Effector CD8-positive, alpha-beta T cell (primary cell): ENCODE measurements at regions not wholly inside any gene's neighbourhood (a gene's known extent, or its start where the extent isn't known, plus 50 kb on each side); places are given as distances from the start of the nearest gene placed in this dataset.

Source experiments
- DNase-seq: peaks from one replicate; lab custom pipeline; 2025; lab: John Stamatoyannopoulos, UW

DNA sequence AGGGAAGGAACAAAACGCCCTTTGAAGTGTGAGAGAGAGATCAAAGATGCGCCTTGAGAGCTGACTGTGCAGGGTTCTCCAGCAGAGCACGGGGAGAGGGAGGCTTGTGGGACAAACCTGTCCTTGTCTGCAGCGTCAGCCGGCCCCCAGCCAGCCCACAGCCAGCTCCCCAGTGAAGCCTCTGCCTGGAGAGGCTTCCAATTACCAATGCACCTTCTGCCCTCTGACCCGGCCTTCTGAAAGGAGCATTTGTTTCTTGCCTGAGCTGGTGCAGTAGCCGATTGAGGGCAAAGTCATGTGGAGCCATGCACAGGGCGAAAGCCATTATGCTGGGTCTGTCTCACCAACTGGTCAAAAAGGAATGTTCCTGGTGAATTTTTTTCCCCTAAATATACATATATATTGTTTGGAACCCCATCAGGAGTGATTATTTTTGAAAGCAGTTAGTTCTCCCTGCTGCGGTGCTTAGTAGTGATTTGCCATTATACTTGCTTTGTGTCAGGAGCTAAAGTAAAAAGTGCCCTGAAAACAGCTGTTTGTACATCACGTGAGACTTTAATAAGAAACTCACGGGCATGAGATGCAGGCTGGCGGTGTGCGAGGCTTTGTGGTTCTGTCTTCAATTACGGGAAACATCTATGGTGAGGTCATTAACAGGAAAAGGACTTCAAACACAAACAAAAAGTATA, 268.6 kb downstream of the KLF6 start:
- DNase-seq: no peak

DNA sequence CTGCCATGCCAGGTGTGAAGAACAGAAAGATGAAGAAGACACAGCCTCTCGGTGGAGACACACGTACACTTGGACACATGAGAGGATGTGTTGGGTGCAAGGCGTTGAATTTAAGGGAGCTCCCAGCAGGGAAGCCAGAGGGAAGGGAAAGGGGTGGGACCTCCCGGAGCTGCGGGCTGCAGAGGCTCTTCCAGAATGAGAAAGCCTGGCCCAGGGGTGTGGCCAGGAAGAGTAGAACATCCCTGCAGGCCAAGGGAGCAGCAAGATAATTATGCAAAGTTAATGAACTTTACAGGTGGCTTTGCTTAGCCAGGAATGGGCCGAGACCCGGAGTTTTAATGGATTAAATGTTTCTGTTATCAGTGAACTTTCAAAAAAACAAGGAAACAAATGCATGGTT, 270.3 kb downstream of the KLF6 start:
- DNase-seq: no peak

DNA sequence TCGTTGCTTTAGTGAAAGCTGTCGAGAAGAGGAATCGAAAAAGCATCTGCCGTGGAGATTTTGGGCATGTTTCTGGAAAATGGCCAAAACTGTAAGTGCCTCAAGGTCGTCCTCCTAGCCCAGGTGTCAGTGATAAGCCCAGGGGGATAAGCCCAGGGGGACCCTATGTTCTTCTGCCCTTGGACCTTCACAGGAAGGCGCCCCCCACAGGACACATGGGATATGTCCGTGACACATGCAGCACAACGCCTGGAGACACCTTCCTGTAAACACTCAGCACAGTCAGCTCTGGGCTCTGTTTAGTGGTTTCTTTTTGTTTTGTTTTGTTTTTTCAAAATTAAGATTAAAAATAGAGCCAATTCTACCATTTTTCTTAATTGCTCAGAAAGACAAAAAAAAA, 272.7 kb downstream of the KLF6 start:
- no peak for DNase-seq

DNA sequence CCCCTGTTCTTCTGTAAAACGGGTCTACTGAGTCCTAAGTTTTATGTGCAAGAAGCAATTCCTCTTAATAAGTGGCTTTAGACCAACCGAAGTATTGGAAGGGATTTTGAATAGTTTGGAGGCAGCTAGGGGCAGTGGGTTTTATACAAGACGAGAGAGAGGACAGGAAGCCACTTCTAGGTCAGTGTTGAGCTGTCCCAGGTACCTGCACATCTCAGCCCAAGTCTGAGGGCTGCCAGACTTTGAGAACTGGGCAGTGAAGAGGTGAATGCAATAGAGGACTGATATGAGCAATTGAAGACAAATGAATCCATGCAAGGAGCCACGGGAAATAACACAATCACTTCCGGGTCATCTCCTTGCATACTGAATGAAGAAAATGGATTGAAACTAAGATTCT, 273.5 kb downstream of the KLF6 start:
- no peak for DNase-seq

DNA sequence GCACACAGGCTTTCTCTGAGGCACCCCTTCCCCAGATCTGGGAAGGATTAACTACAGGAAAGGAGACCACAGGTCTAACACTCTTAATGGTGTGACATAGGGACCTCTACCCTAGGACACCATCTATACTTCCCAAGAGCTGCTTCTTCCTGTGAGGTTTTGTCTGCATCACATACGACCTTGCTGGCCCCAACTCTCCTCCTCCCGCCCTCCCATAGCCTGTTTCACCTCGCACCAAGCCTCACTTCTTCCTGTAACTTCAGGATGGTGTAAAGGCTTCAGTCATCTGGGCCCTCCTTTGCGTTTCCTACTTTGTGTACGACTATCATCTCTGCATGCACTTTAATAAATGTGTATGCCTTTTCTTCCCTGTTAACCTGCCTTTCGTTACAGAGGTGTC, 274.3 kb downstream of the KLF6 start:
- DNase-seq: no peak

GRCh38 chr10:3509355-3509754, 275.7 kb downstream of the KLF6 start:
- no peak for DNase-seq

GRCh38 chr10:3503299-3503698, 281.7 kb downstream of the KLF6 start:
- DNase-seq: no peak

DNA sequence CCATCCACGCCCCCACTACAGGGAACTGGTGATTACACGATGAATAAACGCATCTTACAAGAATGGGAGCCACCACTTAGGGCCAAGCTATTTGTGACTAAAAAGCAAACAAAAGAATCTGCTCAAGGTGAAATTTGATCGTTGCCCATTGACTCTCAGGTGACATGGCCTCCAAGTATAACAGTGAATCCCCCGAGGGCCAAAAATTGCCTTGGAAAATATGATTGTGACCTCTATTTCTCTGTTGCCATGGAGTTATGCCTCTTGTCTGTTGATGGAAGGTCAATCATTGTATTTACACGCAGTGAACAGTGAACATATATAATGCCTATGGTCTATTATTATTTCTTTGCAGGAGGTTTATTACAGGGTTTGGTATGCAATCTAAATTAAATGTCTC, 282.3 kb downstream of the KLF6 start:
- no peak for DNase-seq

DNA sequence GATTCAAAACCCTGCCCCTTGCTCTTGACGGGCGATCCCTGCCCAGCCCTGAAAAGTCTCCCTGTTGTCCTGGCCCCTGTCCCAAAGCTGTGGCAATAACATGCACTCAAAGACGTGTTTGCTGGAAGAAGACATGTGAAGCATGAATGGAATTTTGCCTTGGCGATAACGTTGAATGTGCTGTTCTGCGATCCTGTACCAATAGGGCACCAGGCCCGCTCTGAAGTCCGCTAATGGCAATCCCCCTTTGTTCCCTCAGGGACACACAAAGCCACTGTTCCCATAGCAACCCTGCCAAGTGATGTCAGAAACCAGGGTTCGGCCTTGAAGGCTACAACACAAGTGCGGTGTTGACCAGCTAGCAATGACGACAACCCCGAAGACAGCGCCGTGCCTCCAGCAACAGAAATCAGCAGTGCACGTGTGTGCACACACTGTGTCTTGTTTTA, 284.6 kb downstream of the KLF6 start:
- no peak for DNase-seq

DNA sequence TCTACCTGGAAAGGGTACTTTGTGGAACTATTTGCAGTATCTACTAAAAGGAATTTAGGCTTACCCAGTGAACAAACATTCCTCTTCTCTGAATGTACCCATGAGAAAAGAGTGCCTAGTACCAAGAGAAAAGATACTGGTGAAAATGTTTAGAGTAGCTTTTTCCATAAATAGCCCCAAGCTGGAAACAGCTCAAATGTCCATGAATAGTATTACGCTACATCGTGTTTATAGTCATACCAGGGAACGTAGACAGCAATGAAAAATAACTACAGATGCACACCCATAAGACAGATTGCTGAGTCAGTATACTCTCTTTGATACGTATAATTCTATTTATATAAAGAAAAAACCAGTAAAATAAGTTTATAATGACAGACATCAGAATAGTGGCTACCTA, 285.9 kb downstream of the KLF6 start:
- no peak for DNase-seq

- no peak for DNase-seq
Observed at GRCh38 chr10:3497581-3497980, 287.4 kb downstream of the KLF6 start.

DNA sequence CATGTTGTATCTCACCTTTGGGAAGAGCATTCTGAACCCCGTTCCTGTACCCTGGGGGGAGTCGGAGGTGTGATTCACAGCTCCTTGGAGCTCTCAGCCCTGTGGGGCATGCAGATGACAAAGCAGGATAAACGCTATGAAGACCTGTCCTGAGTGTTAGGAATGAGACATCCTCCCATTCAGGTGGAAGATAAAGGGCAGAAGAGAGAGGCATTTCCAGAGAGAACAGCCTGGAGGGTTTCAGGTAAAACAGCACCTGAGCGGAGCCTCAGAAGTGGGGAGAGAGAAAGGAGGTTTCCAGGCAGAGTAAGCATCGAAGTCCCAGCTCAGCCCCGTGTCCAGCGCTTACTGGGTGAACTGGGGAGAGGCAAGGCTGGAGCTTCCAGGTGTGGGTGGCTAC, 288.9 kb downstream of the KLF6 start:
- DNase-seq: no peak

DNA sequence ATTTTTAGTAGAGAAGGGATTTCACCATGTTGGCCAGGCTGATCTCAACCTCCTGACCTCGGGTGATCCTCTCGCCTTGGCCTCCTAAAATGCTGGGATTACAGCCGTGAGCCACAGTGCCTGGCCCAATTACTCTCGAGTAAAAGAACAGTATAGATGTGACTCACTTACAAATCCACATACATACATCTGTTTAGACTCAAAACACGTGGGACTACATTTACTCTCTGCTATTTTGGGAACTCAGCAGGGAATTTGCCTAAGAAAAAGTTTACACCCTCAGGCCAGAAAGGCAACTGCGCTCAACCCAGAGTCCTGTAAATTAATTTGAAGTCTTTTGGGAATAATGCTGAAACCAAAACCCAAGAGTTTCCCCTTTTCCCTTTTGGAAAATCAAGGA, 289.7 kb downstream of the KLF6 start:
- no peak for DNase-seq

GRCh38 chr10:3494838-3495230, 290.2 kb downstream of the KLF6 start:
- DNase-seq: no peak

GRCh38 chr10:3494131-3494837, 290.7 kb downstream of the KLF6 start:
- no peak for DNase-seq

DNA sequence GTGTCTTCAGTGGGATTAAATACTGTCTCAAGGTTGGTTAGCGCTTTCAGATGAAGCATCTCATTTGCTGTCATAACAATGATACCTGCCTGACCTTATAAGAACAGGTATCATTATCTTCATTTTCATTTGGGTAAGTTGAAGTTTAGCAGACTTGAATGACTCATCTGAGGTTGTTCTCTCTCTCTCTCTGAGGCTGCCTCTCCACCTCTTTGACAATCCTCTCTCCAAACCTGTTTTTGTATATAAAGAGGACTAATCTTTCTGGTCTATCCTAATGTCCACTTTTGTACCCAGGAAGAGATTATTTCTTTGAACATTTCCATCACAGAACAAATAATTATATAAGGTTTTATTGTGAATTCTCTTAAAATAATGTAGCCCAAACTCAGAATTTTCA, 291.4 kb downstream of the KLF6 start:
- DNase-seq: no peak

DNA sequence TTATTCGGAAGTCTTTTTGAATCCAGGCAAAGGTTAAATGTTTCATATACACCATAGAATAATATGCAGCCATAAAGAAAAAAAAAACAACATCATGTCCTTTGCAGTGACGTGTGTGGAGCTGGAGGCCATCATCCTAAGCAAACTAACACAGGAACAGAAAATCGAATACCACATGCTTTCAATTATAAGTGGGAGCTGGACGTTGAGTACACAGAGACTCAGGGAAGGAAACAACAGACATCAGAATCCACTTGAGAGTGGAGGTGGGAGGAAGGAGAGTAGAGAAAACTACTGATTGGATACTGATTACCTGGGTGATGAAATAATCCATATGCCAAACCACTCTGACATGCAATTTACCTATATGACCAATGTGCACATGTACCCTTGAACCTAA, 293.4 kb downstream of the KLF6 start:
- DNase-seq: no peak

DNA sequence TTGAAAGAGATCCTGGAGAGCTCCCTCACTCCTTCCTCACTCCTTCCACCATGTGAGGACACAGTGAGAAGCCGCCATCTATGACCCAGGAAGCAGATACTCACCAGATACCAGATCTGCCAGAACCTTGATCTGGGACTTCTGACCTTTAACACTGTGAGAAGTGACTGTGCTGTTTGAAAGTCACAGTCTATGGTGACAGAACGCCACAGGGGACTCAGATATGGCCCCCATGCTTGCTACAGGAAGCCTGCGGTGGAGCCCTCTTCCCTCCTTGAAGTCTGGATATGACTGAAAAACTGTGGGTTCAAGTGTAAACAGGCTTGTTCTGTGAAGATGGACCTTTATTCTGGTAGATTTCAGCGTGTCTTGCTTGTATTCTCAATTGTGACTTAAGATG, 297.8 kb downstream of the KLF6 start:
- DNase-seq: no peak

DNA sequence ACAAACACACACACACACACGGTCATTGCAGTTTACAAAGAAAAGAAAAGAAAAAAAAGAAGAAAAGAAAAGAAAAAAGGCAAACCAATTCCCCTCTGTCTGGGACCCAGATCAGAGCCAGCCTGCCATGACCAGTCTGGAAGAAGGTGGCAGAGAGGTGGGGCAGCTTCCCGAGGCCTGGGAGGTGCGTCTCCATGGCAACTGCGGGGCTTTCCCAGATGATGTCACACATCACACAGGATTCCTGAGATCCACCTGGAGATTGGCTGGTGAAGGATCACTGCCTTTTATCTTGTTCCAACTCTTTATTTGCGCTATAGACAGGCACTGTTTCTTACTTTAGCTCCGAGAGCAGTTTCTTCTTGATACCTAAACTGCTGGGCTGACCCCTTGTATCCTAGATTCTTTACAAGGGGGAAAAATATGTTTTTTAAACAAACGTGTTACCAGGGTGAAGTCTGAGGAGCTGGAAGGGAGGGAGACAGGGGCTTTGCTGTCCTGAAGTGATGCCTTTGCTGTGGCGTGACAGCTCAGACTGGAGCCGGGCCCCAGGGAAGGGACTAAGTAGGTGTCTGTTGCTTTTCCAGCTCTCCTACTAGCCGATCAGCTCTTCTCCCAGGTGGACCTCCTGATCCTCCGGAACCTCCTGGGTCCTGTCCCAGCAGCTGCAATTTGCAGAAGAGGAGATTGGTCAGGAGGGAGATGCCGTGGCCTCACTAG, 298.5 kb downstream of the KLF6 start:
- DNase-seq: no peak

DNA sequence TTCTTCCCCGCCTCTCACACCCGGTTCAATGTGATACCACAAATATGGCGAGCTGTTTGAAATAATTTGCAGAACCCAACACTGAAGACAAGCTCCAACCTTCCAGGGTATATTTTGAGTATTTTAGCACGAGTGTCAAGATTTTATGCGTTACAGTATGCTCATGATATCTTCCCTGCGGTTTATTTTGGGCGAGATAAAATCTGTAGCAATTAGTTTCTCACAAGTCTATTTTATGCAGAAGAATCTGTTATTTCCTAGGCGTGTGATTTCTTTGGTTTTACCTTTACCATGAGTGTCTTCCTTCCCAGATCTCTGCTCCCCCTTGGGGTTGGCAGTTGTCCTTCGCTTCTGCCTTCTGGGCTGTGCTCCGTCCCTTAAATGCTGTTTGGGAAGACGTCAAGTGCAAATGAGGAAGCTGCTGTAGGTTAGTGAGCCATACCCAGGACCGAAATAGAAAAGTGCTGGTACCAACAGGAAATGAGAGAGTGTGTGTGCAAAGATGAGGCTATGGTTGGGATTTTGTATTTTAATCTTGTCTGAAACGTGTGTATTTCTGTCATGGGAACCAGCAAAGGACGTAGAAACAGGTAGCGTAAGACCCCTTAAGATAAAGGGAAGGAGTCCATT, 299.8 kb downstream of the KLF6 start:
- DNase-seq: no peak

GRCh38 chr10:3484306-3485056, 300.5 kb downstream of the KLF6 start:
- no peak for DNase-seq
